OCI-LY1 (cell line): ENCODE measurements at regions not wholly inside any gene's neighbourhood (a gene's known extent, or its start where the extent isn't known, plus 50 kb on each side); places are given as distances from the start of the nearest gene placed in this dataset.

Source experiments
- H2AFZ ChIP-seq: fragments of 200-600 bp; sonication (generic), shearing (Covaris generic); 2 replicates; pipeline ENCODE4 v1.6.0; 2014; ENCODE audit warnings: antibody characterized with exemption, mild to moderate bottlenecking, low read length
- H3F3A ChIP-seq: fragments of 200-600 bp; sonication (generic), shearing (Covaris generic); 2 replicates; pipeline ENCODE4 v1.6.0; 2014; ENCODE audit warnings: mild to moderate bottlenecking, antibody characterized with exemption, low read length, moderate library complexity; ENCODE audit not compliant: insufficient read depth
- H3K27ac ChIP-seq: fragments of 200-600 bp; sonication (generic); 2 replicates; pipeline ENCODE4 v1.5.1; 2014; ENCODE audit warnings: low read length, mixed run types, mild to moderate bottlenecking, low read depth; ENCODE audit not compliant: poor library complexity, severe bottlenecking
- H3K27me3 ChIP-seq: fragments of 200-600 bp; sonication (generic); 2 replicates; pipeline ENCODE4 v1.6.0; 2014; ENCODE audit warnings: antibody characterized with exemption, mild to moderate bottlenecking, low read length, moderate library complexity; ENCODE audit not compliant: insufficient read depth
- H3K36me3 ChIP-seq: fragments of 200-600 bp; sonication (generic); 2 replicates; pipeline ENCODE4 v1.6.1; 2014; ENCODE audit warnings: mild to moderate bottlenecking, antibody characterized with exemption, low read length, moderate library complexity, mixed read lengths; ENCODE audit not compliant: insufficient read depth
- H3K4me1 ChIP-seq: fragments of 200-600 bp; sonication (generic); 2 replicates; pipeline ENCODE4 v1.5.1; 2014; ENCODE audit warnings: mild to moderate bottlenecking, low read length, moderate library complexity; ENCODE audit not compliant: insufficient read depth, severe bottlenecking
- H3K4me2 ChIP-seq: fragments of 200-600 bp; sonication (generic), shearing (Covaris generic); 2 replicates; pipeline ENCODE4 v1.6.1; 2014; ENCODE audit warnings: low read length
- H3K4me3 ChIP-seq: fragments of 200-600 bp; sonication (generic); 2 replicates; pipeline ENCODE4 v1.5.1; 2014; ENCODE audit warnings: low read length, low read depth, mild to moderate bottlenecking, mixed read lengths; ENCODE audit not compliant: poor library complexity, severe bottlenecking
- H3K79me2 ChIP-seq: fragments of 200-600 bp; shearing (Covaris generic); 2 replicates; pipeline ENCODE4 v1.6.1; 2016; ENCODE audit warnings: mixed run types, low read length, mixed read lengths; ENCODE audit not compliant: insufficient read depth
- H3K9ac ChIP-seq: fragments of 200-600 bp; sonication (generic), shearing (Covaris generic); 2 replicates; pipeline ENCODE4 v1.6.1; 2014; ENCODE audit warnings: mild to moderate bottlenecking, low read length, mixed read lengths
- H3K9me2 ChIP-seq: fragments of 200-600 bp; sonication (generic), shearing (Covaris generic); 2 replicates; pipeline ENCODE4 v1.6.1; 2014; ENCODE audit warnings: low read depth, mild to moderate bottlenecking, low read length, mixed read lengths
- H3K9me3 ChIP-seq: fragments of 200-600 bp; shearing (Covaris generic); 2 replicates; pipeline ENCODE4 v1.6.1; 2014; ENCODE audit warnings: low read length, mixed read lengths
- H4K20me1 ChIP-seq: fragments of 200-600 bp; sonication (generic), shearing (Covaris generic); 2 replicates; pipeline ENCODE4 v1.6.0; 2016; ENCODE audit warnings: mild to moderate bottlenecking, low read length; ENCODE audit not compliant: insufficient read depth
- EZH2 ChIP-seq: fragments of 200-600 bp; sonication (generic), shearing (Covaris generic); IDR thresholded peaks from 2 replicates; pipeline ENCODE4 v1.8.0; 2017; ENCODE audit warnings: borderline replicate concordance, mixed run types, mild to moderate bottlenecking, antibody characterized with exemption, low read length, moderate library complexity, mixed read lengths
- TF ChIP-seq, protein P1 (sequence below): fragments of 200-600 bp; sonication (generic), shearing (Covaris generic); IDR thresholded peaks from 2 replicates; pipeline ENCODE4 v1.5.1; 2017; ENCODE audit warnings: mild to moderate bottlenecking, antibody characterized with exemption, low read length, moderate library complexity, mixed read lengths

DNA sequence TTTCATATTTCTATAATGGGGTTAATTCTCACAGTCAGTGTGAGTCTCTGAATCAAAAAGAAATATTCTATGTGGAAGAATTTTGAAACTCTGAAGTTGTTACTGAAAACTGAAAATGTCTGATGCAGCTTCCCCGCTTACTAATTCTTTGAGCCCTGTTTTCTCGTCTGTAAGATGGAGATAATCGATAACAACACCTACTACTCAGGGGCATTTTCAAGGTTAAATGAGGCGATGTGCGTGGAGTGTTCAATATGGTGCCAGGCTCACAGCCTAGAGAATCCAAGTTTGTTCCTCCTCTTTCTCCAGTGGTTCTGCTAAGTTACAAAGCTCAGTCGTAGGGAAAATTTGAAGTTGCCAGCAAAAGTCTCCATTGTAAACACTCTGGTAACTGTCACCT, 391.4 kb downstream of the FUT8 start:
- H3K4me1 ChIP-seq, result no peaks in the 10 kb centered on the region
- no peaks in the 10 kb centered on the region for H3K36me3 ChIP-seq
- no peak overlapping the region for H3K27ac ChIP-seq
- no peak for TF ChIP-seq EZH2
- TF ChIP-seq, protein P1, sequence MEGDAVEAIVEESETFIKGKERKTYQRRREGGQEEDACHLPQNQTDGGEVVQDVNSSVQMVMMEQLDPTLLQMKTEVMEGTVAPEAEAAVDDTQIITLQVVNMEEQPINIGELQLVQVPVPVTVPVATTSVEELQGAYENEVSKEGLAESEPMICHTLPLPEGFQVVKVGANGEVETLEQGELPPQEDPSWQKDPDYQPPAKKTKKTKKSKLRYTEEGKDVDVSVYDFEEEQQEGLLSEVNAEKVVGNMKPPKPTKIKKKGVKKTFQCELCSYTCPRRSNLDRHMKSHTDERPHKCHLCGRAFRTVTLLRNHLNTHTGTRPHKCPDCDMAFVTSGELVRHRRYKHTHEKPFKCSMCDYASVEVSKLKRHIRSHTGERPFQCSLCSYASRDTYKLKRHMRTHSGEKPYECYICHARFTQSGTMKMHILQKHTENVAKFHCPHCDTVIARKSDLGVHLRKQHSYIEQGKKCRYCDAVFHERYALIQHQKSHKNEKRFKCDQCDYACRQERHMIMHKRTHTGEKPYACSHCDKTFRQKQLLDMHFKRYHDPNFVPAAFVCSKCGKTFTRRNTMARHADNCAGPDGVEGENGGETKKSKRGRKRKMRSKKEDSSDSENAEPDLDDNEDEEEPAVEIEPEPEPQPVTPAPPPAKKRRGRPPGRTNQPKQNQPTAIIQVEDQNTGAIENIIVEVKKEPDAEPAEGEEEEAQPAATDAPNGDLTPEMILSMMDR, result no peak
- no peaks in the 10 kb centered on the region for H3K9me2 ChIP-seq
- H3K4me3 ChIP-seq, result no peak overlapping the region
- peaks cover 10% of the 10 kb centered on the region for H3K9me3 ChIP-seq
- no peak overlapping the region for H3K9ac ChIP-seq
- no peaks in the 10 kb centered on the region for H3K79me2 ChIP-seq
- H2AFZ ChIP-seq, result no peak overlapping the region
- H4K20me1 ChIP-seq, result no peaks in the 10 kb centered on the region
- H3K4me2 ChIP-seq, result no peak overlapping the region
- no peaks in the 10 kb centered on the region; the same call in 1 of the 2 replicates for H3K27me3 ChIP-seq
- H3F3A ChIP-seq, result no peaks in the 10 kb centered on the region

DNA sequence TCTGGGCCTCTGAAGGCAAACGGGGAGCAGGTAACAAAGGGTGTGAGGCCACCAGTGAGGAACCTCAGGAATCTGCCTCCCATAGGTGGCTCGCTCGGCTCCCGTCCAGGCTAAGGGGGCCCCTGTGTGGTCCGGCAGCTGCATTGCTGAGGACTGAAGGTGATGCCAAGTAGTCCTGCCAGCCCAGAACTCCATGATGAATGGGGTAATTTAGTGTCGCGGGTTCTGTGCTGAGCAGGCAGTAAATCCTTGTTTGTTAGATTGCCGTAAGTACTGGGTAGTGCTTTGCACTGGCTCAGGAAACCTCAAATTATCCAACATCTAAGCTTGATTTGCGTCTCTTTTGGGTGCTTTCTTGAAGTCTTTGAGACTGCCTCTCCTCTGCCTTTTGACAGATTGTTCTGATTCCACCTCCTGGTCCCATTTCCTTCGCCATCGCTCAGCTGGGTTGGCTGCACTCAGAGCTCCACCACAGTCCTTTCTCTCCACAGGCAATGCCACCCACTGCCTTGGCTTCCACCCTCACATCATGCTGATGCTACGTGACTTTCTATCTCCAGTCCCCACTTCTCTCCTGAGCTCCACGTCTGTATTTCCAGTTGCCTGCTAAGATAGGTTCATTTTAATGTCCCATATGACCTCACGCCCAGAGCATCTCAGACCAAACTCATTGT, 392.0 kb downstream of the FUT8 start:
- TF ChIP-seq EZH2, result no peak
- TF ChIP-seq, protein P1, result no peak
- H3K4me1 ChIP-seq, result no peaks in the 10 kb centered on the region

DNA sequence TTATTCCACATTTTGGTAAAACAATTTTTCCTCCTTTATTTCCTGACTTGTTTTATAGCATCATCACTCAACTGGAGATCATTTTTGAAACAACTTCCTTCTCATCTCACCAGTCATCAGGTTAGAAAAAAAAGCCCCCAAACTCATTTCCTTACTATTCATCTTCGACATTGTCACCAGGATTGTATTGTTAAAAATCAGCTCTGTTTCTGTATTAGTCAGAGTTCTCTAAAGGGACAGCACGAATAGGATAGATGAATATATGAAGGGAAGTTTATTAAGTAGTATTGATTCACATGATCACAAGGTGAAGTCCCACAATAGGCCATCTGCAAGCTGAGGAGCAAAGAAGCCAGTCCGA, 392.6 kb downstream of the FUT8 start:
- Histone ChIP-seq H3K4me3 (no peak overlapping the region), H3K36me3 (no peaks in the 10 kb centered on the region), H3K9me3 (peaks cover 14% of the 10 kb centered on the region), H3K4me2 (no peak overlapping the region), H3K9ac (no peak overlapping the region), H3K27me3 (no peaks in the 10 kb centered on the region; the same call in 1 of the 2 replicates), H3K4me1 (no peaks in the 10 kb centered on the region), H3K79me2 (no peaks in the 10 kb centered on the region), H2AFZ (no peak overlapping the region), H3K27ac (no peak overlapping the region), H3K9me2 (no peaks in the 10 kb centered on the region), H3F3A (no peaks in the 10 kb centered on the region), H4K20me1 (no peaks in the 10 kb centered on the region)
- TF ChIP-seq EZH2, result no peak
- TF ChIP-seq, protein P1, result no peak

More for the DNA sequence above, 392.0 kb downstream of the FUT8 start:
- no peaks in the 10 kb centered on the region for H4K20me1 ChIP-seq
- H3K36me3 ChIP-seq, result no peaks in the 10 kb centered on the region
- no peak overlapping the region for H3K9ac ChIP-seq
- H3K9me2 ChIP-seq, result no peaks in the 10 kb centered on the region
- H3F3A ChIP-seq, result no peaks in the 10 kb centered on the region
- peaks cover 14% of the 10 kb centered on the region for H3K9me3 ChIP-seq
- no peaks in the 10 kb centered on the region for H3K79me2 ChIP-seq
- H3K27me3 ChIP-seq, result no peaks in the 10 kb centered on the region; the same call in 1 of the 2 replicates
- H3K4me3 ChIP-seq, result no peak overlapping the region
- no peak overlapping the region for H3K4me2 ChIP-seq
- no peak overlapping the region for H3K27ac ChIP-seq
- no peak overlapping the region for H2AFZ ChIP-seq
